Middle frontal gyrus (tissue), 1 donor: ENCODE measurements at regions not wholly inside any gene's neighbourhood (a gene's known extent, or its start where the extent isn't known, plus 50 kb on each side); places are given as distances from the start of the nearest gene placed in this dataset.

Experiments
- DNase-seq: peaks from one replicate; pipeline ENCODE4 v3.0.0-alpha.2; 2015; ENCODE audit warnings: low spot score; ENCODE audit errors: extremely low spot score

- DNase-seq: no peak
Observed at GRCh38 chr6:105966481-105966880, 119.7 kb upstream of the PRDM1 start.

GRCh38 chr6:105964979-105965760 is 121.0 kb upstream of the PRDM1 start:
- DNase-seq: no peak

GRCh38 chr6:105954148-105954547 is 132.0 kb upstream of the PRDM1 start:
- DNase-seq: no peak

- no peak for DNase-seq
Observed at GRCh38 chr6:105952772-105953690, 133.1 kb upstream of the PRDM1 start.

- DNase-seq: no peak
Observed at GRCh38 chr6:105952326-105952725, 133.8 kb upstream of the PRDM1 start.

GRCh38 chr6:105951322-105951721 is 134.8 kb upstream of the PRDM1 start:
- no peak for DNase-seq

- no peak for DNase-seq
Observed at GRCh38 chr6:105949869-105950268, 136.3 kb upstream of the PRDM1 start.

- DNase-seq: no peak
Observed at GRCh38 chr6:105943514-105943913, 142.6 kb upstream of the PRDM1 start.

GRCh38 chr6:105941621-105942412 is 144.3 kb upstream of the PRDM1 start:
- DNase-seq: no peak

GRCh38 chr6:105940990-105941389 is 145.1 kb upstream of the PRDM1 start:
- DNase-seq: no peak

GRCh38 chr6:105936972-105937371 is 149.2 kb upstream of the PRDM1 start:
- DNase-seq: no peak

GRCh38 chr6:105935416-105935815 is 150.7 kb upstream of the PRDM1 start:
- no peak for DNase-seq

GRCh38 chr6:105934708-105935107 is 151.4 kb upstream of the PRDM1 start:
- no peak for DNase-seq

- no peak for DNase-seq
Observed at GRCh38 chr6:105932440-105932839, 153.7 kb upstream of the PRDM1 start.

- DNase-seq: no peak
Observed at GRCh38 chr6:105929626-105930025, 156.5 kb upstream of the PRDM1 start.

- no peak for DNase-seq
Observed at GRCh38 chr6:105926318-105926717, 159.8 kb upstream of the PRDM1 start.

- DNase-seq: no peak
Observed at GRCh38 chr6:105925706-105926105, 160.4 kb upstream of the PRDM1 start.

GRCh38 chr6:105921781-105922180 is 164.4 kb upstream of the PRDM1 start:
- no peak for DNase-seq

- no peak for DNase-seq
Observed at GRCh38 chr6:105920071-105920470, 166.1 kb upstream of the PRDM1 start.

- peak; percentile 16 for DNase-seq
Observed at GRCh38 chr6:105917038-105917695, 169.0 kb upstream of the PRDM1 start.

- DNase-seq: no peak
Observed at GRCh38 chr6:105911106-105911629, 175.0 kb upstream of the PRDM1 start.
